ENCODE measurements at regions not wholly inside any gene's neighbourhood (a gene's known extent, or its start where the extent isn't known, plus 50 kb on each side); places are given as distances from the start of the nearest gene placed in this dataset.

- no peak for DNase-seq
These were observed 75.8 kb upstream of the SOX5 start for GRCh38 chr12:24025153-24025798.

DNA sequence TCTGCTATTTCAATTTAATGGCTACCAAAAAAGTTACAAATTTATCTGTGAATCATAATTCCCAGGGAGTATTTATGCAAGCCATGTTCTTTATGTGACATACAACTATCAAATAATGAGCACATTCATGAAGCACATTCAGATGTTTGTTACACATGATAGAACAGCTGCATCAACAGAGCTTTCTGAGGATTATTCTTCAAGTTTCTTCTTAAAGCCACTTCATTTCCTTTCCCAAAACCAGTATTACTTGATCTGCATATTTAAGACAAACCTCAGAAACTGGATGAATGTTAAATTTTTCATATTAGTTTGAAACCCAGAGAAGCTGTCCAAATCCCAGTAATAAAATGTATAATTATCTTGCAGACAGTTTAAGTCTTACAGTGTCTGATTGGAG, 73.6 kb upstream of the SOX5 start:
- no peak for DNase-seq

DNA sequence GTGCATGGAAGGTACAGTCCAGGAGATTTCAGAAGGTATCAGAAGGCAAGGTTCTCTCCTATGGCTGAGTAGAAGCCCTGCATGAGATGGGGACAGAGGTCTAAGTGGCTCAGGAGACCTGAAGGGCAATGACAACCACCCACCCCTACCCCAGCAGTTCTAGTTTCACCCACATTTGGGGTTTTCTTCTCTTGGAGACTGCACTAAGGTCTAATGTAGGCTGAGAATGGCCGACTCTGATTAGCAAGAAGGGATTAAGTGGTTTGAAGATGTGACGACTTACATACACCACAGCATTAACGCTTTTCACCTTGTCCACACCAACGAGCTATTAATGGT, 71.7 kb upstream of the SOX5 start:
- no peak for DNase-seq

DNA sequence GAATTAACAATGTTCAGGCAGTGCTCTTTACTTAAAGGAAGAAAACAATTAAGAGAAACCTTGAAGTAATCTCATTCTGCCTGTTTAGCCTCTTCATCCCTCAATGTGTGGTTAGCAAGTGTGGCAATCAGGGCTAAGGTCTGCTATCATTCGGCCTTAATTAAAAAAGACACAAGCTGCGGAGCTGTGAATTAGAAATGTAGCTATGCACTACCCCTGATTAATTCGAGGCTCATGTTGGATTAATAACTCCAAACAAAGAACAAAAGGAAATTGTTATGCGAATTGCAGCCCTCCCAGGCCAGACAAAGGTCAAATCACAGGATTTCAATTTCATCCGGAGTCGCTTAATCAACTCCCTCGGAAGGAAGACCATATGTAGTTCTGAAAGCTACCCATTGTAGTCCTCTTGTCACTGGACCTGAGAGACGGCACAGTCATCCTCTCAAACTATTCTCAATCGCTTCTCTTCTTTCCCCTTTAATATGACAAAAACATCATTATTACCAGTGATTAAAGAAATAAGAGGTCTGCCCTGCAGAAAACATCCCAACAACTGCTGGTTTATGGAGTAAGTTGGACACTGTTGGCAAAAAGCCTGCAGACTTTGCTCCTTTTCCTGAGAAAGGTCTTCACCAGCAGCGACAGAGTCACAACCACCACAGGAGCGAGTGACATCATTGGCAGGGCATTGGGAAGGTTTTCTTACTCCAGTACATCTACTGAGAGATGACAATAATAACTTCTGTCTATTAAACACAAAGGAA, 71.1 kb upstream of the SOX5 start:
- DNase-seq: no peak

DNA sequence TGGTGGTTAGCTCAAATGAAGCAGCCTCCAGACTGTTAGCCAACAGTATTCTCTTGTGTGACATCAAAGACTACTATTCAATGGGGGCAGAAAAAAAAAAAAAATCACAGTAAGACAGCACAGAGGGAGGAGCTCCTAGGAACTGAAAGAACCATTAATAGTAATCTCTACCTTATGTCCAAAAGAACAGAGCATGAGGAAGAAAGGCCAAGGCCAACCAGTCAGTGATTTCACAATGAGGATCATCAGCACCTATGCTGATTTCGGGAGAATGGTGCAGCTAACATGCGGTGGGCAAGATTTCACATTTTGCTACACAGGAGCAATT, 66.3 kb upstream of the SOX5 start:
- no peak for DNase-seq

- DNase-seq: no peak
These were observed 65.7 kb upstream of the SOX5 start for GRCh38 chr12:24014915-24015832.

DNA sequence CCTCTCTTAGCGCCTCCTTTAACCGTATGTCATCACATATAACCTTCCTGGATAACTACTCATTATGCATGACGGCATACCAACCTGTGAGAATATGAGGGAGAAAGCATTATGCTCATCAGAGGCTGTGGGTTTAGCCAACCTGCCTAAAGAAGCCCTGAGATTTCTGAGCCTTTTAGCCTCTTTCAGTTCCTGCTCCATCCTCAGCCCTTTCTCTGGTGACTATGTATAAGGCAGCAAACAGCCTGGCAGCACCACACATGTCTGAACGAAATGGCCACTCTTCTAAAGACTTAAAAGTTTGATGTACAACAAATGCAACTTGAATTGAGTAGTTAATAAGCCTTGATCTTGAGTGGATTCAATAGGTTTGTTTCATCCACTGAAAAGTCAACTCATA, 64.8 kb upstream of the SOX5 start:
- no peak for DNase-seq

DNA sequence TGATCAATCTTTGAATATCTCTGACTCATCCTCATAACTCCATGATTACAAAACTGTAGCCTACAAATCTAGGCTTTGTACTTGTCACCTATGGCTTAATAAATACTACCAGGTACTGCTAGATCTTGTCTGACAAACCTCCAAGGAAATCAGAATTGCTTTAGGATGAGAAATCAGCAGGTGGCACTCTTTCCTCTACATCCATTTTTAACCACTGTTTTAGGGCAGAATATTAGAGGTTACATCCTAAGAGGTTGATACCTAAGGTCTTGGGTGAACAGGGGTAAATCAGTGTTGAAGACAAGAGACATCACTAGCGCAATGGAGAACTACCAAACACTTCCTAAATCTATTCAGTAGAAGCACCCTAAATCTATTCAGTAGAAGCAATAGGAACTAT, 63.1 kb upstream of the SOX5 start:
- no peak for DNase-seq

- DNase-seq: no peak
These were observed 62.5 kb upstream of the SOX5 start for GRCh38 chr12:24011927-24012507.

DNA sequence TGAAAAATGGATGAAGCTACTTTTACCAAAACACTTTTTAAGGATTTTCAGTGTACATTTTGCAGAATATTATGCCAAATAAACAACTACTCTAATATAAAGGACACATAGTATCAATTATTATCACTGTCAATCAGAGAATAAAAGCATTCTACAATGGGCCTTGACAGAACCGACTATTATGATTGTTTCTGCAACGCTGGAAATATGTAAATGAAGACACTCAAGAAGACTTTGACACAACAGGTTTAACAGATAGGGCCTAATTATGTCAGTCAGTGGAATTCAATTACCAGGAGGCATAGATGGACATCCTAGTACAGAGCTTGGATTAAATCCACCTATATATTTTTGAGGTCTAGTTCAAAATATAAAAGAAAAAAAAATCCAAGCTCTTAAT, 58.7 kb upstream of the SOX5 start:
- no peak for DNase-seq
